NCI-H1694 (cell line): ENCODE measurements at regions not wholly inside any gene's neighbourhood (a gene's known extent, or its start where the extent isn't known, plus 50 kb on each side); places are given as distances from the start of the nearest gene placed in this dataset.

Source experiments
- DNase-seq: peaks from one replicate; lab custom pipeline; 2025; lab: John Stamatoyannopoulos, UW

- DNase-seq: no peak
Measured at GRCh38 chr14:101215927-101216326, 312.4 kb upstream of the RTL1 start.

- no peak for DNase-seq
Measured at GRCh38 chr14:101216366-101217079, 313.0 kb upstream of the RTL1 start.

GRCh38 chr14:101217080-101217463 lies 313.6 kb upstream of the RTL1 start:
- DNase-seq: no peak

GRCh38 chr14:101217616-101218371 lies 314.3 kb upstream of the RTL1 start:
- DNase-seq: no peak

- DNase-seq: no peak
Measured at GRCh38 chr14:101219896-101220703, 316.6 kb upstream of the RTL1 start.

GRCh38 chr14:101220921-101221510 lies 317.5 kb upstream of the RTL1 start:
- no peak for DNase-seq

GRCh38 chr14:101221549-101222160 lies 318.1 kb upstream of the RTL1 start:
- DNase-seq: no peak

- DNase-seq: no peak
Measured at GRCh38 chr14:101222362-101223070, 319.0 kb upstream of the RTL1 start.

GRCh38 chr14:101223127-101223526 lies 319.6 kb upstream of the RTL1 start:
- DNase-seq: no peak

- DNase-seq: no peak
Measured at GRCh38 chr14:101223561-101224162, 320.1 kb upstream of the RTL1 start.

- no peak for DNase-seq
Measured at GRCh38 chr14:101224356-101225156, 321.0 kb upstream of the RTL1 start.

GRCh38 chr14:101225157-101226152 lies 321.9 kb upstream of the RTL1 start:
- no peak for DNase-seq

GRCh38 chr14:101226265-101226602 lies 322.7 kb upstream of the RTL1 start:
- no peak for DNase-seq

GRCh38 chr14:101226603-101227425 lies 323.3 kb upstream of the RTL1 start:
- no peak for DNase-seq

- no peak for DNase-seq
Measured at GRCh38 chr14:101227611-101228594, 324.4 kb upstream of the RTL1 start.

- no peak for DNase-seq
Measured at GRCh38 chr14:101228949-101229541, 325.5 kb upstream of the RTL1 start.
